HCT116 (cell line): ENCODE measurements at regions not wholly inside any gene's neighbourhood (a gene's known extent, or its start where the extent isn't known, plus 50 kb on each side); places are given as distances from the start of the nearest gene placed in this dataset.

ENCODE experiments used
- EZH2 ChIP-seq: fragments of 200-600 bp; sonication (generic); IDR thresholded peaks from 2 replicates; pipeline ENCODE4 v1.6.1; 2017; ENCODE audit warnings: antibody characterized with exemption, mixed run types
- EZH2phosphoT487 ChIP-seq: fragments of 200-600 bp; IDR thresholded peaks from 2 replicates; pipeline ENCODE4 v1.6.1; 2018; ENCODE audit warnings: antibody characterized with exemption, borderline replicate concordance
- JUND ChIP-seq: IDR thresholded peaks from 2 replicates; pipeline ENCODE4 v1.6.1; 2012
- POLR2A ChIP-seq: IDR thresholded peaks from 2 replicates; pipeline ENCODE4 v1.7.0; 2011; ENCODE audit warnings: borderline replicate concordance; ENCODE audit not compliant: insufficient read depth, insufficient read length; ENCODE audit errors: extremely low read depth
- POLR2AphosphoS5 ChIP-seq: IDR thresholded peaks from 2 replicates; pipeline ENCODE4 v1.6.1; 2011; ENCODE audit warnings: mild to moderate bottlenecking, low read depth, low read length, moderate library complexity
- SIN3A ChIP-seq: IDR thresholded peaks from 2 replicates; pipeline ENCODE4 v1.6.1; 2012; ENCODE audit warnings: low read depth
- ZFX ChIP-seq: fragments of 450-650 bp; IDR thresholded peaks from 2 replicates; pipeline ENCODE4 v1.6.1; 2017
- ZNF274 ChIP-seq: fragments of 200-500 bp; sonication (Bioruptor generic); IDR thresholded peaks from 2 replicates; pipeline ENCODE4 v1.6.1; 2014; ENCODE audit warnings: mild to moderate bottlenecking, low read depth, low read length, inconsistent platforms
- TF ChIP-seq, protein P1 (sequence below), 3 experiments: fragments of 200-600 bp in 1 of 3; sonication (generic) in 1 of 3; IDR thresholded peaks in 2 of 3; conservative IDR thresholded peaks in 1 of 3; 2 replicates each; pipeline ENCODE4 v1.5.1; 2012 to 2017; ENCODE audit warnings: low read depth in 2 of 3, low read length in 2 of 3, antibody characterized with exemption in 1 of 3, borderline replicate concordance in 1 of 3, control low read depth in 1 of 3, mild to moderate bottlenecking in 1 of 3, mixed read lengths in 1 of 3, mixed run types in 1 of 3, moderate library complexity in 1 of 3; ENCODE audit not compliant: insufficient read depth in 1 of 3
- TF ChIP-seq, protein P2 (sequence below): IDR thresholded peaks from 2 replicates; pipeline ENCODE4 v1.6.1; 2012; ENCODE audit warnings: low read depth
- TF ChIP-seq, protein P3 (sequence below): IDR thresholded peaks from 2 replicates; pipeline ENCODE4 v1.6.1; 2012

DNA sequence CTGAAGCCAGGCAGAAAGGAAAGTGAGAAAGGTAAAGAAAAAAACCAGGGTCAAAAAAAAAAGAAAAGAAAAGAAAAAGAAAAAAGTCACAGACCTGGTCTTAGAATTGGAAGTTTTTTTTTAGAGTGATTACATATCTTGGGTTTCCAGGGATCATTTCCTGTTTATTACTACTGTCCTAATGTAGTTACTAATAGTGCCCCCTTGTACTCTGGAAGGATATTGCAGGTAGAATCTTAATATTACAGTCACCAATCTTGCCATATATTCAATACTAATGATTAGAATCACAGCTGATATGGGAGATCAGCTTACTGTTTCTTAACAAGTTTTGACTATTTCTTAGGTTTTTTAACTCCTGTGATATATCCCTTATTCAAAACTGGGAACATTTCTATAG, 543.2 kb upstream of the CDH6 start:
- TF ChIP-seq POLR2A (no peak), JUND (no peak), EZH2phosphoT487 (no peak), POLR2AphosphoS5 (no peak), SIN3A (no peak), EZH2 (no peak), ZFX (no peak), ZNF274 (no peak)
- TF ChIP-seq, protein P1, sequence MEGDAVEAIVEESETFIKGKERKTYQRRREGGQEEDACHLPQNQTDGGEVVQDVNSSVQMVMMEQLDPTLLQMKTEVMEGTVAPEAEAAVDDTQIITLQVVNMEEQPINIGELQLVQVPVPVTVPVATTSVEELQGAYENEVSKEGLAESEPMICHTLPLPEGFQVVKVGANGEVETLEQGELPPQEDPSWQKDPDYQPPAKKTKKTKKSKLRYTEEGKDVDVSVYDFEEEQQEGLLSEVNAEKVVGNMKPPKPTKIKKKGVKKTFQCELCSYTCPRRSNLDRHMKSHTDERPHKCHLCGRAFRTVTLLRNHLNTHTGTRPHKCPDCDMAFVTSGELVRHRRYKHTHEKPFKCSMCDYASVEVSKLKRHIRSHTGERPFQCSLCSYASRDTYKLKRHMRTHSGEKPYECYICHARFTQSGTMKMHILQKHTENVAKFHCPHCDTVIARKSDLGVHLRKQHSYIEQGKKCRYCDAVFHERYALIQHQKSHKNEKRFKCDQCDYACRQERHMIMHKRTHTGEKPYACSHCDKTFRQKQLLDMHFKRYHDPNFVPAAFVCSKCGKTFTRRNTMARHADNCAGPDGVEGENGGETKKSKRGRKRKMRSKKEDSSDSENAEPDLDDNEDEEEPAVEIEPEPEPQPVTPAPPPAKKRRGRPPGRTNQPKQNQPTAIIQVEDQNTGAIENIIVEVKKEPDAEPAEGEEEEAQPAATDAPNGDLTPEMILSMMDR (IDR thresholded peaks at IDR 0.05 in 2 of 3, conservative IDR thresholded peaks at IDR 0.05 in 1 of 3; ENCODE audit: borderline replicate concordance in 1 of 3, insufficient read depth in 1 of 3, low read depth in 2 of 3, low read length in 2 of 3): no peak
- TF ChIP-seq, protein P2, sequence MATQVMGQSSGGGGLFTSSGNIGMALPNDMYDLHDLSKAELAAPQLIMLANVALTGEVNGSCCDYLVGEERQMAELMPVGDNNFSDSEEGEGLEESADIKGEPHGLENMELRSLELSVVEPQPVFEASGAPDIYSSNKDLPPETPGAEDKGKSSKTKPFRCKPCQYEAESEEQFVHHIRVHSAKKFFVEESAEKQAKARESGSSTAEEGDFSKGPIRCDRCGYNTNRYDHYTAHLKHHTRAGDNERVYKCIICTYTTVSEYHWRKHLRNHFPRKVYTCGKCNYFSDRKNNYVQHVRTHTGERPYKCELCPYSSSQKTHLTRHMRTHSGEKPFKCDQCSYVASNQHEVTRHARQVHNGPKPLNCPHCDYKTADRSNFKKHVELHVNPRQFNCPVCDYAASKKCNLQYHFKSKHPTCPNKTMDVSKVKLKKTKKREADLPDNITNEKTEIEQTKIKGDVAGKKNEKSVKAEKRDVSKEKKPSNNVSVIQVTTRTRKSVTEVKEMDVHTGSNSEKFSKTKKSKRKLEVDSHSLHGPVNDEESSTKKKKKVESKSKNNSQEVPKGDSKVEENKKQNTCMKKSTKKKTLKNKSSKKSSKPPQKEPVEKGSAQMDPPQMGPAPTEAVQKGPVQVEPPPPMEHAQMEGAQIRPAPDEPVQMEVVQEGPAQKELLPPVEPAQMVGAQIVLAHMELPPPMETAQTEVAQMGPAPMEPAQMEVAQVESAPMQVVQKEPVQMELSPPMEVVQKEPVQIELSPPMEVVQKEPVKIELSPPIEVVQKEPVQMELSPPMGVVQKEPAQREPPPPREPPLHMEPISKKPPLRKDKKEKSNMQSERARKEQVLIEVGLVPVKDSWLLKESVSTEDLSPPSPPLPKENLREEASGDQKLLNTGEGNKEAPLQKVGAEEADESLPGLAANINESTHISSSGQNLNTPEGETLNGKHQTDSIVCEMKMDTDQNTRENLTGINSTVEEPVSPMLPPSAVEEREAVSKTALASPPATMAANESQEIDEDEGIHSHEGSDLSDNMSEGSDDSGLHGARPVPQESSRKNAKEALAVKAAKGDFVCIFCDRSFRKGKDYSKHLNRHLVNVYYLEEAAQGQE: no peak
- TF ChIP-seq, protein P3, sequence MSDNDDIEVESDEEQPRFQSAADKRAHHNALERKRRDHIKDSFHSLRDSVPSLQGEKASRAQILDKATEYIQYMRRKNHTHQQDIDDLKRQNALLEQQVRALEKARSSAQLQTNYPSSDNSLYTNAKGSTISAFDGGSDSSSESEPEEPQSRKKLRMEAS: no peak
